ENCODE measurements at regions not wholly inside any gene's neighbourhood (a gene's known extent, or its start where the extent isn't known, plus 50 kb on each side); places are given as distances from the start of the nearest gene placed in this dataset.

GRCh38 chr6:2575236-2575635 lies 175.5 kb downstream of the MYLK4 start:
- TF ChIP-seq ZNF10 (tag by site-specific recombination; IDR thresholded peaks at IDR 0.05) (no peak), ZNF791 (tag by site-specific recombination; IDR thresholded peaks at IDR 0.05) (no peak), ZNF488 (tag by site-specific recombination; IDR thresholded peaks at IDR 0.05) (no peak), ZNF549 (tag by site-specific recombination; IDR thresholded peaks at IDR 0.05) (no peak), CTCF (tag by site-specific recombination; IDR thresholded peaks at IDR 0.05) (no peak), ZNF555 (tag by site-specific recombination; conservative IDR thresholded peaks at IDR 0.05) (no peak), GLIS2 (tag by site-specific recombination; IDR thresholded peaks at IDR 0.05) (no peak), ZNF133 (tag by site-specific recombination; IDR thresholded peaks at IDR 0.05) (no peak), ZNF600 (tag by site-specific recombination; IDR thresholded peaks at IDR 0.05) (no peak), ZNF660 (tag by site-specific recombination; IDR thresholded peaks at IDR 0.05) (no peak), ZNF626 (tag by site-specific recombination; IDR thresholded peaks at IDR 0.05) (no peak), ATF2 (tag by site-specific recombination; IDR thresholded peaks at IDR 0.05; ENCODE audit: low read depth) (no peak), PRDM2 (tag by site-specific recombination; IDR thresholded peaks at IDR 0.05; ENCODE audit: borderline replicate concordance) (no peak)
- TF ChIP-seq, protein P1, sequence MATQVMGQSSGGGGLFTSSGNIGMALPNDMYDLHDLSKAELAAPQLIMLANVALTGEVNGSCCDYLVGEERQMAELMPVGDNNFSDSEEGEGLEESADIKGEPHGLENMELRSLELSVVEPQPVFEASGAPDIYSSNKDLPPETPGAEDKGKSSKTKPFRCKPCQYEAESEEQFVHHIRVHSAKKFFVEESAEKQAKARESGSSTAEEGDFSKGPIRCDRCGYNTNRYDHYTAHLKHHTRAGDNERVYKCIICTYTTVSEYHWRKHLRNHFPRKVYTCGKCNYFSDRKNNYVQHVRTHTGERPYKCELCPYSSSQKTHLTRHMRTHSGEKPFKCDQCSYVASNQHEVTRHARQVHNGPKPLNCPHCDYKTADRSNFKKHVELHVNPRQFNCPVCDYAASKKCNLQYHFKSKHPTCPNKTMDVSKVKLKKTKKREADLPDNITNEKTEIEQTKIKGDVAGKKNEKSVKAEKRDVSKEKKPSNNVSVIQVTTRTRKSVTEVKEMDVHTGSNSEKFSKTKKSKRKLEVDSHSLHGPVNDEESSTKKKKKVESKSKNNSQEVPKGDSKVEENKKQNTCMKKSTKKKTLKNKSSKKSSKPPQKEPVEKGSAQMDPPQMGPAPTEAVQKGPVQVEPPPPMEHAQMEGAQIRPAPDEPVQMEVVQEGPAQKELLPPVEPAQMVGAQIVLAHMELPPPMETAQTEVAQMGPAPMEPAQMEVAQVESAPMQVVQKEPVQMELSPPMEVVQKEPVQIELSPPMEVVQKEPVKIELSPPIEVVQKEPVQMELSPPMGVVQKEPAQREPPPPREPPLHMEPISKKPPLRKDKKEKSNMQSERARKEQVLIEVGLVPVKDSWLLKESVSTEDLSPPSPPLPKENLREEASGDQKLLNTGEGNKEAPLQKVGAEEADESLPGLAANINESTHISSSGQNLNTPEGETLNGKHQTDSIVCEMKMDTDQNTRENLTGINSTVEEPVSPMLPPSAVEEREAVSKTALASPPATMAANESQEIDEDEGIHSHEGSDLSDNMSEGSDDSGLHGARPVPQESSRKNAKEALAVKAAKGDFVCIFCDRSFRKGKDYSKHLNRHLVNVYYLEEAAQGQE (tag by site-specific recombination; IDR thresholded peaks at IDR 0.05) = no peak
